ENCODE measurements at regions not wholly inside any gene's neighbourhood (a gene's known extent, or its start where the extent isn't known, plus 50 kb on each side); places are given as distances from the start of the nearest gene placed in this dataset.

DNA sequence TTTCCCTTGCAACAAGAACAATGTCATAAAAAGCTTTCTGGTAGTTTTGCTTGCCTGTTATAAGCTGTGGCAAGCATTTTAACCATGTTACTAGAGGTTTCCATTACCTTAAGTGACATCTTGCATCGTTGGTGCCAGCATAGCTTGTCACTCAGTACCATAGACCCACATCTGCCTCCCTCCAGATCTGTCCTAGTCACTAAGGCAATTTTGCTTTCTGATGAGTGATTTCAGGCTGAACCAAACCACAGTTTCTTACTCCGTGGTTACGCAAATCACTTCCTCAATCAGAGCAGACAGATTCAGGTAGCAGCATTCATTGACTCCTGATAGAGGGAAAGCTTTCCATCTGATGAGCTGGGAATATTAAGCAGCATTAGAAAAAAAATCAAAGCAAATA, 1057.5 kb upstream of the FAM98A start:
- no peaks in the 10 kb centered on the region for H3K4me1 ChIP-seq
- no peak overlapping the region for H3K4me3 ChIP-seq
- no peak overlapping the region for H3K27ac ChIP-seq
- no peaks in the 10 kb centered on the region for H3K36me3 ChIP-seq
- no peak for DNase-seq
- H3K9me3 ChIP-seq = peaks cover 0 to 5% (median 0%) of the 10 kb centered on the region in 12 donors
- TF ChIP-seq, protein P1, sequence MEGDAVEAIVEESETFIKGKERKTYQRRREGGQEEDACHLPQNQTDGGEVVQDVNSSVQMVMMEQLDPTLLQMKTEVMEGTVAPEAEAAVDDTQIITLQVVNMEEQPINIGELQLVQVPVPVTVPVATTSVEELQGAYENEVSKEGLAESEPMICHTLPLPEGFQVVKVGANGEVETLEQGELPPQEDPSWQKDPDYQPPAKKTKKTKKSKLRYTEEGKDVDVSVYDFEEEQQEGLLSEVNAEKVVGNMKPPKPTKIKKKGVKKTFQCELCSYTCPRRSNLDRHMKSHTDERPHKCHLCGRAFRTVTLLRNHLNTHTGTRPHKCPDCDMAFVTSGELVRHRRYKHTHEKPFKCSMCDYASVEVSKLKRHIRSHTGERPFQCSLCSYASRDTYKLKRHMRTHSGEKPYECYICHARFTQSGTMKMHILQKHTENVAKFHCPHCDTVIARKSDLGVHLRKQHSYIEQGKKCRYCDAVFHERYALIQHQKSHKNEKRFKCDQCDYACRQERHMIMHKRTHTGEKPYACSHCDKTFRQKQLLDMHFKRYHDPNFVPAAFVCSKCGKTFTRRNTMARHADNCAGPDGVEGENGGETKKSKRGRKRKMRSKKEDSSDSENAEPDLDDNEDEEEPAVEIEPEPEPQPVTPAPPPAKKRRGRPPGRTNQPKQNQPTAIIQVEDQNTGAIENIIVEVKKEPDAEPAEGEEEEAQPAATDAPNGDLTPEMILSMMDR (IDR thresholded peaks at IDR 0.05) = no peak
- no peak for TF ChIP-seq POLR2A (IDR thresholded peaks at IDR 0.05)
- intact Hi-C loops (cut with DNase I) = no loop called here
- no peaks in the 10 kb centered on the region for H3K27me3 ChIP-seq
- 69 to 83% (median 74%) methylated on average over 3 of the region's 3 CpGs for WGBS, 4 donors
- ATAC-seq = no peak

DNA sequence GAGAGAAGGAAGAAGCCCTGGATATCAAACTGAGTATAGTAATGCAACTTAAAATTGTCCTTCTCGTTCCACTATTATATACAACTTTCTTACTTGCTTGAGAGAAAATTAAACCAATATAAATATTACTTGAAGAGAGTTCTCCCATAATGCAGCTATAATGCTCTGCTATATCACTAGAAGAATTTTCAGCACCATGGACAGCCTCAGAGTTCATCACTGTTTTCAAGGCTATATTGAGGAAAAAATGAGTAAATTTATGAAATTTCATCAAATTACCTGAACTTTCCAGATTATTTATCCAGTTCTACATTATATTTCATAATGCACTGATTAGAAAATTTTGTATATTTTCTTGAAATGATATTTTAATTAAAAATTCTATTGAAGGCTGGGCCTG, 1053.5 kb upstream of the FAM98A start:
- 48 to 63% (median 54%) methylated on average over 1 of the region's 1 CpG for WGBS, 4 donors
- intact Hi-C loops (cut with DNase I) = no loop called here
- peaks cover 0 to 5% (median 0%) of the 10 kb centered on the region in 12 donors for H3K9me3 ChIP-seq
- no peak overlapping the region for H3K4me3 ChIP-seq
- H3K36me3 ChIP-seq = no peaks in the 10 kb centered on the region
- ATAC-seq (no peak), DNase-seq (no peak)
- TF ChIP-seq, protein P1 (IDR thresholded peaks at IDR 0.05) = no peak
- no peak for TF ChIP-seq POLR2A (IDR thresholded peaks at IDR 0.05)
- no peaks in the 10 kb centered on the region for H3K27me3 ChIP-seq
- no peaks in the 10 kb centered on the region for H3K4me1 ChIP-seq
- no peak overlapping the region for H3K27ac ChIP-seq

DNA sequence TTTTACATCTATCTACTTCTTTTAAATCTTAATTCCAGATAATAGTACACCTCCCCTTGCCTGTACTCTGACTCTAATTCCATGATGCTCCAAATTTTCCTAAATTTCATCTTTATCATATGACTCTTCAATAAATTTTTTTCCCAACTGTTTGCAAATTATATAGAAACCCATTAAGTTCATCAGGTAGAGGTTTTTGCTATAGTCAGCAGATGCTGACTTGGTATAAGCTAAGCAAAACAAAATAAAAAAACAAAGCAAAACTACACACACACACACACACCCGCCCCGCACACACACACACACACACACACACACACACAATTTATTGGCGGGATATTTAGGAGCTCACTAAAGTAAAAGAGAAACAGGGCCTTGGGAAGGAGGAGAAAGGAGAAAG, 1047.8 kb upstream of the FAM98A start:
- DNase-seq (no peak), ATAC-seq (no peak)
- no peak for TF ChIP-seq POLR2A (IDR thresholded peaks at IDR 0.05)
- TF ChIP-seq, protein P1 (IDR thresholded peaks at IDR 0.05) = no peak
- intact Hi-C loops (cut with DNase I) = no loop called here
- no peaks in the 10 kb centered on the region for H3K36me3 ChIP-seq
- WGBS, 4 donors = 88 to 93% (median 92%) methylated on average over 3 of the region's 3 CpGs
- H3K4me1 ChIP-seq = no peaks in the 10 kb centered on the region
- no peak overlapping the region for H3K27ac ChIP-seq
- H3K4me3 ChIP-seq = no peak overlapping the region
- H3K27me3 ChIP-seq = no peaks in the 10 kb centered on the region
- H3K9me3 ChIP-seq = peaks cover 0 to 9% (median 0%) of the 10 kb centered on the region in 12 donors

DNA sequence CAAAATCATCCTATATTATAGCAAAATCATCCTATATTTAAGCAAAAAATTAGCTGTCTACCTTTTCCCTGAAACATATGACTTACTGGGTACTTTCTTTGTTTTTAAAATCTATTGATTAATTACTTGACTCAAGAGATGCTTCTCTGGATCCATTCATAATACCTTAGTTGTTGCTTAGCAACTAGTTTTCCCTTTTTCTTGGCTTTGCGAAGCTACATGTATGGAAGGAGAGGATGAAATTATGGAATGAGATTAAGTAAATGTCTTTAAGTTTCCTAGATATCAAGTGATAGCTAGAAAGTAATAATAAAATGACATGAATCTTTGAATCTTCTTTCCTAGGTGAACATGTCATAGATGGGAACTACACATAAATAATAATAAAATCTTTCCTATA, 1033.2 kb upstream of the FAM98A start:
- H3K27me3 ChIP-seq = no peaks in the 10 kb centered on the region
- DNase-seq = no peak
- H3K36me3 ChIP-seq = no peaks in the 10 kb centered on the region
- peaks cover 0 to 29% (median 5%) of the 10 kb centered on the region in 12 donors for H3K9me3 ChIP-seq
- intact Hi-C loops (cut with DNase I) = no loop called here
- no peak overlapping the region for H3K4me3 ChIP-seq
- 91 to 96% (median 93%) methylated on average over 1 of the region's 1 CpG for WGBS, 4 donors
- no peak for ATAC-seq
- no peaks in the 10 kb centered on the region for H3K4me1 ChIP-seq
- TF ChIP-seq POLR2A (IDR thresholded peaks at IDR 0.05) = no peak
- TF ChIP-seq, protein P1 (IDR thresholded peaks at IDR 0.05) = no peak
- no peak overlapping the region for H3K27ac ChIP-seq
